GM23338 (cell line): ENCODE measurements at regions not wholly inside any gene's neighbourhood (a gene's known extent, or its start where the extent isn't known, plus 50 kb on each side); places are given as distances from the start of the nearest gene placed in this dataset.

ENCODE experiments used
- ATAC-seq: fragments of 200-7000 bp; cut with Tn5 transposase; 3 replicates; pipeline ENCODE4 v1.9.1; 2020
- DNase-seq: peaks from one replicate; pipeline ENCODE4 v3.0.0-alpha.2; 2015; ENCODE audit warnings: low spot score
- H2AFZ ChIP-seq: fragments of 200-600 bp; sonication (generic); 2 replicates; pipeline ENCODE4 v1.8.0; 2016; ENCODE audit warnings: antibody characterized with exemption, mild to moderate bottlenecking, moderate library complexity
- H3F3A ChIP-seq: fragments of 200-600 bp; sonication (generic); replicated peaks from 2 replicates; pipeline ENCODE4 v1.8.0; 2017; ENCODE audit warnings: antibody characterized with exemption, mixed run types, low read depth
- H3K27ac ChIP-seq: fragments of 200-600 bp; sonication (generic); 2 replicates; pipeline ENCODE4 v1.6.1; 2016; ENCODE audit warnings: low read depth
- H3K27me3 ChIP-seq: fragments of 200-600 bp; sonication (generic); 2 replicates; pipeline ENCODE4 v1.8.0; 2016; ENCODE audit warnings: mild to moderate bottlenecking, mixed run types, moderate library complexity; ENCODE audit not compliant: insufficient read depth
- H3K36me3 ChIP-seq: fragments of 200-600 bp; sonication (generic); 2 replicates; pipeline ENCODE4 v1.8.0; 2016; ENCODE audit warnings: mild to moderate bottlenecking; ENCODE audit not compliant: insufficient read depth
- H3K4me1 ChIP-seq: fragments of 200-600 bp; sonication (generic); 2 replicates; pipeline ENCODE4 v1.8.0; 2016; ENCODE audit warnings: mild to moderate bottlenecking, moderate library complexity; ENCODE audit not compliant: insufficient read depth
- H3K4me2 ChIP-seq: fragments of 200-600 bp; sonication (generic); 2 replicates; pipeline ENCODE4 v1.7.1; 2017; ENCODE audit warnings: mixed run types
- H3K4me3 ChIP-seq: fragments of 200-600 bp; sonication (generic); 2 replicates; pipeline ENCODE4 v1.6.1; 2016; ENCODE audit warnings: mixed run types
- H3K79me2 ChIP-seq: fragments of 200-600 bp; sonication (generic); replicated peaks from 2 replicates; pipeline ENCODE4 v1.8.0; 2017; ENCODE audit warnings: mild to moderate bottlenecking; ENCODE audit not compliant: insufficient read depth
- H3K9me2 ChIP-seq: fragments of 200-600 bp; sonication (generic); 2 replicates; pipeline ENCODE4 v1.8.0; 2017; ENCODE audit not compliant: insufficient read depth
- H4K20me1 ChIP-seq: fragments of 200-600 bp; sonication (generic); replicated peaks from 2 replicates; pipeline ENCODE4 v1.8.0; 2017; ENCODE audit warnings: mild to moderate bottlenecking; ENCODE audit not compliant: insufficient read depth
- H3K27ac Mint-ChIP-seq: 2 replicates; pipeline ENCODE4 v1.8.0; 2020; ENCODE audit warnings: inconsistent platforms, mild to moderate bottlenecking, moderate library complexity, mixed read lengths
- H3K27me3 Mint-ChIP-seq: 3 replicates; pipeline ENCODE4 v1.8.0; 2022; ENCODE audit warnings: low read depth, mild to moderate bottlenecking, moderate library complexity, mixed read lengths, inconsistent platforms; ENCODE audit not compliant: insufficient read depth, poor library complexity
- H3K36me3 Mint-ChIP-seq: 3 replicates; pipeline ENCODE4 v1.8.0; 2021; ENCODE audit warnings: low read depth, mild to moderate bottlenecking, inconsistent platforms, moderate library complexity, mixed read lengths
- H3K4me1 Mint-ChIP-seq: 3 replicates; pipeline ENCODE4 v1.8.0; 2020; ENCODE audit warnings: mild to moderate bottlenecking, inconsistent platforms, mixed read lengths
- H3K4me3 Mint-ChIP-seq: 3 replicates; pipeline ENCODE4 v1.8.0; 2021; ENCODE audit warnings: moderate library complexity, mild to moderate bottlenecking, inconsistent platforms, mixed read lengths
- H3K9me3 Mint-ChIP-seq: 3 replicates; pipeline ENCODE4 v1.8.0; 2020; ENCODE audit warnings: moderate library complexity, mild to moderate bottlenecking, inconsistent platforms, mixed read lengths
- CREB1 ChIP-seq: fragments of 250-450 bp; sonication (Bioruptor Pico); IDR thresholded peaks from 2 replicates; pipeline ENCODE4 v1.5.0; 2020; ENCODE audit warnings: low read depth, mild to moderate bottlenecking, moderate library complexity
- CTCF ChIP-seq, 2 experiments: fragments of 200-600 bp in 1 of 2; sonication (generic) in 1 of 2; conservative IDR thresholded peaks; 2 replicates each; pipeline versions ENCODE4 v1.5.1 to v1.6.1; 2016 to 2017; ENCODE audit warnings: antibody characterized with exemption in 2 of 2, low read depth in 2 of 2, mild to moderate bottlenecking in 2 of 2, moderate library complexity in 1 of 2
- EZH2 ChIP-seq: fragments of 200-600 bp; sonication (generic); IDR thresholded peaks from one replicate; pipeline ENCODE4 v1.8.0; 2017; ENCODE audit warnings: antibody characterized with exemption, mild to moderate bottlenecking, low read depth; ENCODE audit not compliant: unreplicated experiment
- EZH2phosphoT487 ChIP-seq: fragments of 200-600 bp; sonication (generic); IDR thresholded peaks from one replicate; pipeline ENCODE4 v1.8.1; 2018; ENCODE audit warnings: antibody characterized with exemption; ENCODE audit not compliant: unreplicated experiment
- JUNB ChIP-seq: IDR thresholded peaks from one replicate; pipeline ENCODE4 v1.6.1; 2016; ENCODE audit warnings: antibody characterized with exemption; ENCODE audit not compliant: unreplicated experiment
- NANOG ChIP-seq: IDR thresholded peaks from 2 replicates; pipeline ENCODE4 v1.6.1; 2016; ENCODE audit warnings: antibody characterized with exemption, borderline replicate concordance
- ZNF114 ChIP-seq: fragments of 250-450 bp; sonication (Bioruptor Pico); IDR thresholded peaks from 2 replicates; pipeline ENCODE4 v1.5.0; 2020; ENCODE audit warnings: mild to moderate bottlenecking, moderate library complexity
- ZNF331 ChIP-seq: fragments of 250-450 bp; sonication (Bioruptor Pico); IDR thresholded peaks from 2 replicates; pipeline ENCODE4 v1.5.0; 2020; ENCODE audit warnings: low read depth, mild to moderate bottlenecking, moderate library complexity
- ZNF462 ChIP-seq: fragments of 250-450 bp; sonication (Bioruptor Pico); IDR thresholded peaks from 2 replicates; pipeline ENCODE4 v1.5.0; 2020; ENCODE audit warnings: mild to moderate bottlenecking, moderate library complexity

- Mint-ChIP-seq H3K4me3 (no peak overlapping the region), H3K27me3 (no peaks in the 10 kb centered on the region), H3K4me1 (no peaks in the 10 kb centered on the region), H3K36me3 (no peaks in the 10 kb centered on the region), H3K9me3 (no peaks in the 10 kb centered on the region), H3K27ac (no peak overlapping the region)
- no peaks in the 10 kb centered on the region for H3K9me2 ChIP-seq
- H3K27me3 ChIP-seq: no peaks in the 10 kb centered on the region
- DNase-seq (no peak), ATAC-seq (no peak)
- TF ChIP-seq ZNF462 (CRISPR knock-in tag): no peak
- TF ChIP-seq EZH2phosphoT487: no peak
- TF ChIP-seq ZNF114 (CRISPR knock-in tag): no peak
- TF ChIP-seq NANOG: no peak
- no peak for TF ChIP-seq CTCF (conservative IDR thresholded peaks at IDR 0.05; ENCODE audit: low read depth in 2 of 2)
- TF ChIP-seq ZNF331: no peak
- TF ChIP-seq CREB1 (CRISPR knock-in tag): no peak
- no peak for TF ChIP-seq EZH2
- no peak for TF ChIP-seq JUNB
- H2AFZ ChIP-seq: no peak overlapping the region
- no peaks in the 10 kb centered on the region for H3K36me3 ChIP-seq
- H3K4me1 ChIP-seq: no peaks in the 10 kb centered on the region
- no peak overlapping the region for H3K4me3 ChIP-seq
- no peaks in the 10 kb centered on the region for H4K20me1 ChIP-seq
- H3F3A ChIP-seq: no peaks in the 10 kb centered on the region
- H3K79me2 ChIP-seq: no peaks in the 10 kb centered on the region
- no peak overlapping the region for H3K27ac ChIP-seq
- no peak overlapping the region for H3K4me2 ChIP-seq
Measured at GRCh38 chr15:35934383-35935049, 388.6 kb upstream of the DPH6 start.
